GM19397 (cell line): ENCODE measurements at regions not wholly inside any gene's neighbourhood (a gene's known extent, or its start where the extent isn't known, plus 50 kb on each side); places are given as distances from the start of the nearest gene placed in this dataset.

ENCODE experiments used
- ATAC-seq: cut with Tn5 transposase; IDR thresholded peaks from one replicate; pipeline ENCODE4 v1.9.1; 2021; ENCODE audit warnings: mild to moderate bottlenecking, moderate library complexity; ENCODE audit not compliant: unreplicated experiment

DNA sequence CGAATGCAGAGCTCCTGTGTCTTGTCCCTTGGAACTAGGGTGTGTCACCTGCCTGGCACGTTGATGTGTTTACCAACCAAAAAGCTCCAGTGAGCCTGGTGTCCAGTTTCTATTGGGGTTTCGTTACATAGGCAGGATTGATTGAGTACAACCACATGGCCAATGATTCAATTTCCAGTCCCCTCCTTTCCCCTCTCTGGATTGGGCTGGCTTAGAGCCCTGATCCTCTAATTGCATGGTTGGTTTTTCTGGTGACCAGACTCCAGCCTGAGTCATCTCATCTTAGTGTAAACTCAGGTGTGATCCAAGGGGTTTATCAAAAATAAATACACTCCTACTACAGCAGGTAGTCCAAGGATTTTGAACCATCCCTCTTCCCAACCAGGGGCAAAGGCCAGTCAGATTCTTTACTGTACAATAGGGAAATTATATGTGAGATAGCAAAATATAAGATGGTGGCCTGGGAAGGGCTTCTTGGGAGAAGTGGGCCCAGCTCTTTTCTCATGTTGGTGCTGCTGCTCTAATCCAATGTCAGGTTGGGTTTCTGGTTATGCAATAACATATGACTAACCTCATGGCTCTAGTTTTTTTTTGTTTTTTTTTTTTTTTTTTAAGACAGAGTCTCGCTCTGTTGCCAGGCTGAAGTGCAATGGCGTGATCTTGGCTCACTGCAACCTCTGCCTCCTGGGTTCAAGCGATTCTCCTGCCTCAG is 64.7 kb upstream of the MGAT5 start:
- no peak for ATAC-seq

DNA sequence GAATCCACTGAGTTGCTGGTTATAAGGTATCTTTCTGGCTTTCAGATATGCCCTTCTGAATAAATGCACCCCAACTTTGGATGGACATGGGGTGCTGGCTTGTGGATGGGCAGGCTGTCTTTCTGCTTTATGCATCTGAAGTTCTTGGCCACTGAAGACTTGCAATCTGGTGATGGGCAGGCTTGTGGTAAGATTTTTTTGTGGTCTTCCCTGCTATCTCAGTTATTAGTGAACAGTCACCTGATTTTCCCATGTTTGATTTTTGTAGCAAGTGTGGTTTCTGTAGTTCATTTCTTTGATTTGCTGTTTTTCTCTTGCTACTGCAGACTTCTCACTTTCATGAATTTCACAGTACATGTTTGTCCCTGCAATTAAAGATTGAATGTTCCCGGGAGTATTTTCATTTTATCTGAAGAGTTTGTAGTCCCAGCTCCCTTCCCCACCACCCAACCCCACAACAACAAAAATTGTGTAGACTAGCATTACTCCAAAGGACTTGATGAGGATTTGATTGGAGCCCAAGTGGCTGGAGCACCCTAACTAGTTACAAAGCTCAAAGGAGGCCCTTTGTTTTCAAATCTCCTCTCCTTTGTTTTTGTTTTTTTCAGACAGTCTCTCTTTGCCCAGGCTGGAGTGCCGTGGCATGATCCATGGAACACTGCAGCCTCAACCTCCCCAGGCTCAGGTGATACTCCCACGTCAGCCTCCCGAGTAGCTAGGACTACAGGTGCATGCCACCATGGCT is 63.6 kb upstream of the MGAT5 start:
- no peak for ATAC-seq

DNA sequence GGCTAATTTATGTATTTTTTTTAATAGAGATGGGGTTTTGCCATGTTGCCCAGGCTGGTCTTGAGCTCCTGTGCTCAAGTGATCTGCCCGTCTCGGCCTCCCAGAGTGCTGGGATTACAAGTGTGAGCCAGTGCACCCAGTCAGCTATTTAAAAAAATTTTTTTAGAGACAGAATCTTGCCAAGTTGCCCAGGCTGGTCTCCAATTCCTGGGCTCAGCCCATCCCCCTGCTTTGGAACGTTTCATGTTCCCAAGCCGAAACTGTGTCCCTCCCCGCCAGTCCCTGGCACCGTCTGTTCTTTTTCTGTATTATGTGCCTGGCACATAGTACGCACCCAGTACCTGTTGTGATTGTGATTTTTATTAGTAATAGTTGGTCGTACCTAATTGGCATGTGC is 63.1 kb upstream of the MGAT5 start:
- no peak for ATAC-seq

DNA sequence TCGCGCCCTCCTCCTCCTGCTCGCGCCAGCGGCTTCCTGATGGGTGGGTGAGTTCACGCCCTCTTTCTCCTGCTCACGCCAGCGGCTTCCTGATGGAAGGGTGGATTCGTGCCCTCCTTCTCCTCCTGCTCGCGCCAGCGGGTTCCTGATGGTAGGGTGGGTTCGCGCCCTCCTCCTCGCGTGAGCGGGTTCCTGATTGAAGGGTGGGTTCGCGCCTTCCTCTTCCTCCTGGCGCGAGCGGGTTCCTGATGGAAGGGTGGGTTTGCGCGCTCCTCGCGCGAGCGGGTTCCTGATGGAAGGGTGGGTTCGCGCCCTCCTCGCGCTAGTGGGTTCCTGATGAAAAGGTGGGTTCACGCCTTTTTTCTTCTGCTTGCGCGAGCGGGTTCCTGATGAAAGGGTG is 62.0 kb upstream of the MGAT5 start:
- no peak for ATAC-seq

DNA sequence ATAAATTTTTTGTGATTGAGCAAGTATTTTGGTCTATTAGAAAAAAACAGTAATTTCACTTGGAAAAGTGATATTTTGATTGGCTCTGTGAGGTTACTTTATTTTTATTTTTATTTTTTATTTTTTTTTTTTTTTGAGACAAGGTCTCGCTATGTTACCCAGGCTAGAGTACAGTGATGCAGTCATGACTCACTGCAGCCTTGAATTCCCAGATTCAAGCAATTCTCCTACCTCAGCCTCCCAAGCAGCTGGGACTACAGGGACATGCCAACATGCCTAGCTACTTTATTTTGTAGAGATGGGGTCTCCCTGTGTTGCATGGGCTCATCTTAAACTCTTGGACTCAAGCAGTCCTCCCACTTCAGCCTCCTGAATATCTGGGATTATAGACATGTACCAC is 60.9 kb upstream of the MGAT5 start:
- ATAC-seq = no peak

DNA sequence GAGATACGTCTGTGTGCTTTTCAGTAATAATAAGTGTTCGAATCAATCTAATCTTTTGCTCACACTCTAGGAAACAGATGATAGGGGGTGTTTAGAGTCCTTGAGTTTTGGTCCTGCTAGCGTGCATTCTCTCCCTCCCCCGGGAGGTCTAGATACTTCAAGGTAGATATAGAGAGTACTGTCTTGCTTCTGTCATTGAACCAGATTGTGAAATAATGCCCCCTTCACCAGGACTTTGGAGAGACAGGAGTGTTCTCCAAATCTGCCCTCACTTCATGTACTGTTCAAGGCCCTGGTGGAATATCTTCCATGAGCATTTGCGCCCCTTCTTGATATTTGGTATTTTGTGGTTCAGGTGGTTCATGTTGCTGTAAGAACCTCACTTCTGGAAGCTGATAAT is 59.4 kb upstream of the MGAT5 start:
- no peak for ATAC-seq

DNA sequence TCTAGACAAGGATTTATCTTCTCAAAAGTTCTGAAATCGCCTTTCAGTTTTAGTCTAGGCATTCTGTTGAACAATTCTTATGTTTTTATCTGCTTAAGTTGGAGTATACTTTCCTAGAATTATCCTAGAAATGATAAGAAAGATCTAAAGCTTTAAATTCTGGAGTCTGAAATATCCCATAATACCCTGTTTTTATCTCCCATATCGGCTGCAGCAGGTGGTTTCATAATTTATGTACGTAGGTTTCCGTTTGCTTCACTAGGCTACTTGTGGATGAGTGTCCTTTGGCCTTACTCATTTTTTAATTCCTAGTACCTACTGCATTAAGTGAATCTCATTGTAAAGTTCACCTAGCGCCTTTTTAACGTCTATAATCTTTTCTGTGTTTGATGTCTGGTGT is 58.5 kb upstream of the MGAT5 start:
- ATAC-seq = no peak

DNA sequence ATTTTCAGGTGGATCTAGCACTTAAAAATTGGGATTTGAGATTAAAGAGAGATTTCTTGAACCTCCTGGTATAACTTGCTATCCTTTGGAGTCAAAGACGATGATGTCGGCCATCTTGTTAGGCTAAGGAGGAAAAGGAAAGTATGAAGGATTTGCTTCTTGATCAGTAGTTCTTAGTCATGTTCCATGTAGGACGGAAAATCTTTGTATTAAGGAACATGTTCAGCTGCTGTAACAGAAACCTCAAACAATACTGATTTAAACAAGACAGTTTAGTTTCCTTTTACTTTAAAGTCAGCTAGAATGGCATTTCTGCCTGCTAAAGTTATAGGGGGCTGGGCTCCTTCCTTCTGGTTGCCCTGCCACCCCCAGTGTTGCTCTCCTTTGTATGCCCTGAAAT is 56.4 kb upstream of the MGAT5 start:
- ATAC-seq = no peak

DNA sequence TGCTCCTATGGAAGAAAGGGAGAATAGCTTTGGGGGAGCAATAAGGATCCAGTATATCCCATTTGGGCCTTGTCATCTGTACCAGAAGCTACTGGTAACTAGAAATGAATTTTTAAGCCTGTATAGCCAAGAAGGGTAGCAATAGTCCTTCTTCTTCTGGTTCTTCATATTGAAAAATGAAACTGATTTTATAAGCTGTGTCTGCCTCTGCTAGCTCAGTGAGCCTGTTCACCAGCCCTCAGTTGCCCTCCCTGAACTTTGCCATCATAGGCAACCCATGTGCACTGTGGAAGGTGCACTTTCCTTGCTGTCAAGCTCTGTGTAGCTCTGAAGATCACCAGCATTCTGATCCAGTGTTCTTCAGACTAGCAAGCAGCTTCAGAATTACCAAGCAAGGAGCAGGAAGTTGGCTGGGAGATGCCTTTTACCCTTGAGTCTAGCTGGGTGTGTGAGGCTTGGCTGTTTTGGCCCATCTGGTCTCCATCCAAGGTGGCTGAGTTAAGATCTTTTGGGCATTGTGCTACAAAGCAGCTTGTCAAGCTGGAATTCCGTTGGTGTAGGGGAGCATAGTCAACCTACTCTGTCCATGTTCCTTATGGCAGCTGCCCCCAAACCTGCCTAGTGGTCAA is 55.8 kb upstream of the MGAT5 start:
- no peak for ATAC-seq

DNA sequence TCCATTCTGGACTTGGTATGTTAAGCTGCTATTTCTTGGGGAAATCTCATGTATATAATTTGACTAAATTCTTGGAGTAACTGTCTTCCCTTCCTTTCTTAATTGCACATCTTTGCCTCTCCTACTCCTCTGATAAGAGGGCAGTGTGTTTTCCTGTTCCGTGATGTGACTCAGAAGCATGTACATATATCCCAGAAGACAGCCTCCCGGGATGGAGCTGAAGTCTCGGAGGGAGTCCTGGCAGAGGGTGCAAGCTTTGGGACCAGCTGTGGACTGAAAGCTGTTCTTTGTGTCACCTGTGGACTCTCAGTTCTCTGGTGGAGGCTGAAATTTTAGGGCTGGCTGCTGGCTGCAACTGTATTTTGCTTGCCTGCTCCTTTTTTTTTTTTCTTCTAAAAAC is 54.7 kb upstream of the MGAT5 start:
- no peak for ATAC-seq

DNA sequence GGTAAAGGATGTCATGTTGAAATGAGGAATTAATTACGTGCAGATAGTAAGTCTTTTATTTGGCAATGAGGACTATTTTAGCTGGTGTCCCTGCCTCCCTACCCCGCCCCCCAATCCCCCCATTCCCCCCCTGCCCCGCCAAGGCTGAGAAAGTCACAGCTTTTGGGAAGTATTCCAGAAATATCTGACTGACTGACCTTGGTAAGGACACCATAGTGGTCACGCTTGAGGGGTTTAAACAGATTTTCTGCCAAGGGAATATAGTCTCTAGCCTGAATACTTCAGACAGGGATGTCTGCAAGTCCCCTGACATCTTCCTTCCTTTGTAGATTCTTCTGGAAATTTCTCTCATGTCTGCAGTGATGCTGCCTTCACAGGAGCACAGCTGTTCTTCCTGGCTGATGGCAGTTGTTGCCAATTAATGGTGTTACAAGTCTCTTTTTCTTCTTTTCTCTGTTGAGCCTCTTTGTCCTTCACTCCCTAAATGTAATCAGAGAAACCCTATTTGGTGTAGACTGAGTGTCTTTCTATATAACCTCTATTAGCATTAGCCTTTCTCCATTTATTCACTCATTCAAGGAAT is 53.7 kb upstream of the MGAT5 start:
- no peak for ATAC-seq

DNA sequence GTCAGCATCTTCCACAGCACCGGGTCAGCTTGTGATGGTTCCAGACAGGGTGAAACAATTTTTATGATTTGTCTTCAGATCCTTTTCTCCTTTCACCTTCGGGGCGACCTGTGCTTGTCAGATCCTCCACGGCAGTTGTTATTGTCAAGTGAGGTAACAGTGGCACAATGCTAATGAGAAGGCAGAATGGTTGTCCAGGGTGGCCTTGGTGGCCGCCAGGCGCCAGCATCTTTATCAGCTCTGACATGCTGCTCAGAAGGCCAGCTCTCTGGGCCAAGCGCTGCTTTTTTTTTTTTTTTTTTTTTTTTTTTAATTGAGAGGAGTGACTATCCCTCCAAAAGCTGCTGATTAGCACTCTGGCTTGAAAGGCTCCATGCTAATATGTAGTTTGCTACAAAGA is 52.3 kb upstream of the MGAT5 start:
- ATAC-seq = no peak

DNA sequence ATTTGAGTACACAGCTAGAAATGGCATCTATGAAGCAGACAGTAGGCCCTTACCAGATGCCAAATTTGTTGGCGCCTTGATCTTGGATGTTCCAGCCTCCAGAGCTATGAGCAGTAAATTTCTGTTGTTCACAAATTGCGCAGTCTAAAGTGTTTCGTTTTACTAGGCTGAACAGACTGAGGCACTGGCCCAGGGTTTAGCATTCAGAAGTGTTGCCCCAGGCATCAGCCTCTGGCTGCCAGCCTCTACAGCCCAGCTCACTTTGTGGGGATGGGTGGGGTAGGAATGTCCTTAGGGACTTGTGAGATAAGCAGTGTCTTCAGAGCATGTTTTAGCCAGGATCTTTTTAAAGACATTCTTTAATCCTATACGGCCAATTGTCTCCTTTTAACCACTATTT is 51.5 kb upstream of the MGAT5 start:
- no peak for ATAC-seq

DNA sequence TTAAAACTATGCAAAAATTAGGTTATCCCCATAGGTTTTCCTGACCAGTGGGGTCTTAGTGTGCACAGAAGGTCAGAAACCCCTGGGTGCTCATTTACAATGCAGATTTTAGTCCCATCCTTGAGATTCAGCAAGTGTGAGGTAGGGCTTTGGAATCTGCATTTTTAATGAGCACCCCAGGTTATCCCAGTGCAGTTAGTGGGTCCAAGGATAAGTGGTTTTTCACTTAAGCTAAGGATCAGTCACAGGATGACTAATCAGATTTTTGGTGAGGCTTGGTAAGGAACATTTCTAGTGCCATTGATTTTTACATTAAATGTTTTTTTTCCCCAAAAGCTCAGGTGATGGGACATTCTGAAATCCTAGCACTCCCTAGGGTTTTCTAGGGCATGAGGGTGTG is 50.7 kb upstream of the MGAT5 start:
- ATAC-seq = no peak
